Right hindlimb (tissue), 1 donor: ENCODE measurements at regions not wholly inside any gene's neighbourhood (a gene's known extent, or its start where the extent isn't known, plus 50 kb on each side); places are given as distances from the start of the nearest gene placed in this dataset.

ENCODE experiments used
- DNase-seq: peaks from one replicate; pipeline ENCODE4 v3.0.0-alpha.2; 2018

DNA sequence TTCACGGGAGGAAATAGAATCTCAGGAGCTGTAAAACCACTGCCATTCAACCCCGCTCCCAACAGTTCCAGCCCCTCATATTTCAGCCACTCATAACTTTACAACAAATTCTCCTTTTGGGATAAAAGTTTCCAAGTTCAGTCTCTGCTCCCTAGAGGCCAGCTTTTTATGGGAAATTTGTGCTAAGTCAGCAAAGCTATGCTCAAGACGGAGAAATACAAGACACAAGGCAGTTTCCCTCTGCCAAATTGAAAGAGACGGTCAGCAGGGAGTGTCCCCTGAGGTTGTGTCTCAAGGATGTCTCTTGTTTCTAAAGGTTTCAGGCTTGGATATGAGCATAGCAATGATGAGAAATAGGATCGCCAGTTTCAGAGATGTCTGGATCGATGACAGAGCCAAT lies 608.6 kb downstream of the CCDC171 start:
- DNase-seq = no peak

DNA sequence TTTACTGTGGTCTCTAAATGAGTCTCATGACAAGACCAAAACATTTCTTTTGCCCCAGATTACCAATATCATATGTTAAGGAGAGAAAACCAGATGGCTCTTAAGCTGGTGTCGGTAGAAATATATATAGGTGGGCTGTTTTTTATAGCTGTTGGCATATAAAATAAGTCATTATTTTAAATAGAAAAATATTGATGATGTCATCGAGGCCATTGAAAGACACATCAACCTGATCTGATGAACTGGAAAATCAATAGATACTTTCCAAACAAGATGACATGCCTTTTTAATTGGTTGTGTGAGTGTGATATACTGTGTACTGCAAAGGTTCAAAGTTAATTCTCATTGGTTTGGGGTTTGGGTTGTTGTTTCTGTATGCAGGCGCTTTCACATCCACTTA lies 617.3 kb downstream of the CCDC171 start:
- DNase-seq = no peak

DNA sequence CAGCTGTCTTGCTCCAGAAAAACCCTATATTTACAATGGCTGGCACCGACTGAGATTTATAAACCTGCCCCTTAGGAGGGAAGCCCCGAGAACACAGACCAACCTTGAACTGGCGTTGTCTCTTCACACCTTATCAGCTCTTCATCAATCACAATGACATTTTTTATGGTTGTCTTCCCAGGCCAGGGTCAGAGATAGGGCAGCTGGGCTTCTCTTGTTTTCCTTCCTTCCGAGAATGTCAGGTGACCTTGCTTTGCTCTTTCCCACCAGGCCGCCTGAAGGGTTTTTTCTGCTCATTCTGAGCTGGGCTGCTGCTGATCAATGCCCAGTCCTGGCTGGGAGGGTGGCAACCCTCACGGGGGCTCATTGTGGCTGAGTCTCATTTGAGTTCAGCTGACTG lies 619.1 kb downstream of the CCDC171 start:
- no peak for DNase-seq

DNA sequence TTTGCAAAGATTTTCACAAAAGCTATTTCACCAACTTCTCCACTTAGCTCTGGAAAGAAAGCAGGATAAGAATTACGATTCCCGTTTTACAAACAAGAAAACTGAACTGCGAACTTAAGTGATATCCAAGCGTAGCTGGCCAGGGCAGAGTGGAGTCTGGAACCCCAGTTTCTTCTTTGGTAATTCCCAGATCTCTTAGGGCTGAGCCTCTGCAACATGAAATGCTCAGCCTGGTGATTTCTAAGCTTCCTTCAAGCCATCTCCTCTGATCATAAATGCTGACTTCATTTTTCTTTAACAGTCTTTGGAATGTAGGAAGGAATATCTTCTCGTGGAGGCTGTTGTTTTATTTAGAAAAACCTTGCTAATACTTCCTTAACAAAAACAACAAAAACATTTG lies 620.0 kb downstream of the CCDC171 start:
- DNase-seq = no peak

DNA sequence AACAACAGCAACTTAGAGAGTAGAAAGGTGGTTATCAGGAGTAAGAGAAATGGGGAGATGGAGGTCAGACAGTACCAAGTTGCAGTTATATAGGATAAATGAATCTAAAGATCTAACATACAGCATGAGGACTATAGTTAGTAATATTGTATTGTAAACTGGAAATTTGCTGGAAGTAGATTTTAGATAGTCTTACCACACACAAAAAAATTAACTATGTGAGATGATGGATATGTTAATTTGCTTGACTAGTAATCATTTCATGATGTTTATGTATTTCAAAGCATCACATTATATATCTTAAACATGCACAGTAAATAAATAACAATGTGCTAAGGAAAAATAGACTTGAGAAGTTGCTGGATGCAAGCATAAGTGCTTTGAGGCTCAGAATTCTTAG lies 622.1 kb downstream of the CCDC171 start:
- no peak for DNase-seq

DNA sequence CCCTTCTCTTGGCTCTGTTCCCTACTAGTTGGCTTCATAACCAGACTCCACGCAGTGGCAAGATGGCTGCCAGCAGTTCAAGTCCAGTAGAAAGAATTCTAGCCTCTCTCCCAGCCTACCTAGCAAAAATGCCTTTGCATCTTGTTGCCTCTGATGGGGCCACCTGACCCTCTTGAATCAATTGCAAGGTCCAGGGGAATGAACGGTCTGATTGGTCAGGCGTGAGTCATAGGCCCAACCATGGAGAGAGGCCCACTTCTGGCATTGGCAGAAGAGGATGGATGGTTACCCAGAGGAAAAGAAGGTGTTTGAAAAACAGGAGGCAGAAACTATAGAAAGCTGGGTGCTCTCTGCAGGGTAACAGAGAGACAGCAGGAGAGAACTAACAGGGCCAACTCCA lies 622.6 kb downstream of the CCDC171 start:
- DNase-seq = no peak

DNA sequence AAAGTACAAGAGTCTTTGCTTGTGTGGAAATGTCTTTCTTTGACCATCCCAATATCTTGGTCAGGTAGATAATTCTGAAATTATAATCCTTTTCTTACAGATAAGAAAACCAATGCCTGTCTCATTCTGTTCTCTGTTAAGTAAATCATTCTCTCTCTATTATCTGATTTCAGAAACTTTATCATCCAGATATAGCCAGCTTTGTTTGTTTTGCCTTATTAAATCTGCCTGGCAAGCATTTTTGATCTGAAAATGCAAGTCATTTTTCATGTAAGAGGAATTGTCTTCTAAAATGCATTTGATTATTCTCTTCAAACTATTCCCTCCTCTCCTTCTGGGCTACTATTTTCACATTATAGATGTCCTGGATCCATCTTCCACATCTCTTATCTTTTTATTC lies 625.5 kb downstream of the CCDC171 start:
- no peak for DNase-seq

DNA sequence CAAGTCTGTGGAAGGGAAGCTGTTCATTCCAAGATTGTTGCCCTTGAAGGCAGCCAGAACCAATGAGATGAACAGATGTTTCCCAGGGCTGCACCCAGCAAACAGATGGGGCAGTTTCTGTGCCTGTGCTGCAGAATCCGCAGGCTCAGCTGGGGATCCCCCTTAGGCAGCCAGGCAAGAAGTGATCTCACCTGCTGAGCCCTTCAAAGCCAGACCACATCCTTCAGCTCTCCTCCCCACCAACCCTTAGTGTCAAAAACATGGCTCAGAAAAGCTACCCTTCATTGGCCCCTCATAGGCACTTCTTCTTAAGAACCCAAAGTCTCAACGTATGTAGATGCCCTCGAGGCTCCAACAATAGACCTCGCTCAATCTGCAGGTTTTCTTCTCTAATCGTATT lies 626.7 kb downstream of the CCDC171 start:
- DNase-seq = no peak

DNA sequence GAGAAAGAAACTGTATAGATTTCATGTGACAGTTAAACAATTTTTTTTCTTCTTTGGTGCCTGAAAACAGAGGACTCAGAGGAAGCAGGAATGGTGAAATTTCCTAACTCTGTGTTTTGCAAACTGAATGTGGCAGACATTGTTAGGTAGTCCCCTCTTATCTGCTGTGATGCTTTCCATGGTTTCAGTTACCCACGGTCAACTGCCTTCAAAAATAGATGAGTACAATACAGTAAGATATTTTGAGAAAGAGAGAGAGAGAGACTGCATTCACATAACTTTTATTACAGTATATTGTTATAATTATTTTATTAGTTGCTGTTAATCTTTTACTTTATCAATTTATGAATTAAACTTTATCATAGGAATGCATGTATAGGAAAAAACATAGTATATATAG lies 627.2 kb downstream of the CCDC171 start:
- no peak for DNase-seq

DNA sequence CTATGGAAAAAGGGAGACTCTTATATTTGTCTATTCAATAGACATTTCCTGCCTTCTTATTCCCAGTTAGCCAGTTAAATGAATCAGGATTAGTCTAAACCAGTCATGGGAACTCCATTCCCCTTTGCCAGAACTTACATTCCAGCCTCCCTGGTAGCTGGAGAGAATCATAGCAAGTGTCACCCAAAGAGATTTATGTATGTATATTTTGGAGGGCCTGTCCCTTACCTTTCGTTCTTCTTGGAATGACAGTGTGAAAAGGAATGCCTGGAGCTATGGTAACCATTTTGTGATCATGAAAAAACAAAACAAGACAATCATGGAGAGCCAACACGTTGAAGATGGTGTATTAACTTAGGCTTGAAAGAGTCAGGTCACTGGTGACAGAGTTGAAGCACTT lies 627.7 kb downstream of the CCDC171 start:
- DNase-seq = no peak

DNA sequence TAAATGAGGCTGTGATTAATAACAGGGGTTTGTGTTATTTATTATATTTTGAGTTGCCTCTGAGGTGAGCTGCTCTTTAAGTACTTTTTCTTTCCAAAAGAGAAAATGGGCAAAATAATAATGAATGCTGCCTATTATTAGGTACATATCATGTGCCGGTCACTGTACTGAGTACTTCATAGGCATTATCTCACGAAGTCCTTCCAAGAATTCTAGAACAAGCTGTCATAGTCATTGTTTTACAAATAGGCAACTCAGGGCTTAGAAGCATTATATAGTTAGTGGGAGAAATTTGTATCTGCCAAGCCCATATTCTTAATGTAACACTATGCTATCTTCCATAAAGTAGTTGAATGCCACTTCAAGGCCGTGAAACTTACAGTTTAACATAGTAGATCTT lies 628.7 kb downstream of the CCDC171 start:
- DNase-seq = no peak

DNA sequence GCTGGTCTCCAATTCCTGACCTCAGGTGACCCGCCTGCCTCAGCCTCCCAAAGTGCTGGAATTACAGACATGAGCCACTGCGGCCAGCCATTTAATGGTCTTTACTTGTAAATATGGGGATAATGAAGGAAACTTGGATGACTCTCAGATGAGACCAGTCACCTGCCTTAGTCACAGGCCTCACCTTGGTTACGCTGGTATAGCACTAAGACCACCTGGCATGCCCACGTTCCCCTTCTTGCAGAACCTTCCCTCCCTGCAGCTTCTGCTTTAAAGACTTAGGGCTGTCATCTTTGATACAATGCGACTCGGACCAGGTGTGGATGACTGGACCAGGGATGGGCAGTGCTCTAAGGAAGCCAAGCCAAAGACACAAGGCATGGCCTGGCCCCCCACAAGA lies 629.9 kb downstream of the CCDC171 start:
- no peak for DNase-seq

DNA sequence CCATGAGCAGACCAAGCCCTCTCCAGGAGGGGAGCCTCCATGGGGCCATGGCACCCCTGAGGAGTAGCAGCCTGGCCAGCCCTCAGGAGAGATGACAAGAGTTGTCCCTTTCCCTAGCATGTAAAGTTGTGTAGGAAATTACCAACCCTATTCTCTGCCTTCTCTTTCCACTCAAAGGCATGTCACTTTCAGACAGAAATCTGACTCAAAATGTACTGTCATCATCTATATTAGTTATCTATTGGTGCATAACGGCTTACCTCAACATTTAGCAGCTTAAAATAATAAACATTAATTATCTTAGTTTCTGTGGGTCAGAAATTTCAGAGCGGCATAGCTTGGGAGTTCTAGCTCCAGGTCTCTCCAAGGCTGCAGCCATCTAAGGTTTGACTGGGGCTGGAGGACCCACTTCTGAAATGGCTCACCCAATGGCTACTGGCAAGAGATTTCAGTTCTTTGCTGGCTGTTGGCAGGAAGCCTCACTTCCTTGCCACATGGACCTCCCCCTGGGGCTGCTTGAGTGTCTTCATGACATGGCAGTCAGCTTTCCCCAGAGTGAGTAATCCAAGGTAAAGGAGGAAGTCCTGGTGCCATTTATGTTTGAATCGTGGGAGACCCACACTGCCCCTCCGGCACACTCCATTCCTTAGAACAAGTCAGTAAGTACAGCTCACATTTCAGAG lies 632.3 kb downstream of the CCDC171 start:
- DNase-seq = no peak

DNA sequence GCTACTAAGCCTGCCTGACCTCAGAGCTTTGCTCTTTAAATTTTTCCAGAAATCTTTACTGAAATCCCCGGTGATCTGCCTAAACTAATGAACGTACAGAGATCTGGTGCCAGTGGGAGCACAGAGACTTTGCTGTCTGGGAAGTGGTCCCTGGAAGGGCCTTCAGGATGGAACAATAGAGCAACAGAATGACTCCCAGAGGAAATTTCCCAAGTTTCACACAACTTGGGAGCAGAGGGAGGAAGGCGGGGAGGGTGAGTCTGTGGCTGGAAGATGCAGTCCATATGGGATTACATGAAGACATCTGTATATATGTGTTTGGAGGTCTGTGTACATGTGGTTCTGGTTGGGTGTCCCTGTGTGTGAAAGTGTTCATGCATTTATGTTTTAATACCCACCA lies 638.3 kb downstream of the CCDC171 start:
- DNase-seq = no peak

DNA sequence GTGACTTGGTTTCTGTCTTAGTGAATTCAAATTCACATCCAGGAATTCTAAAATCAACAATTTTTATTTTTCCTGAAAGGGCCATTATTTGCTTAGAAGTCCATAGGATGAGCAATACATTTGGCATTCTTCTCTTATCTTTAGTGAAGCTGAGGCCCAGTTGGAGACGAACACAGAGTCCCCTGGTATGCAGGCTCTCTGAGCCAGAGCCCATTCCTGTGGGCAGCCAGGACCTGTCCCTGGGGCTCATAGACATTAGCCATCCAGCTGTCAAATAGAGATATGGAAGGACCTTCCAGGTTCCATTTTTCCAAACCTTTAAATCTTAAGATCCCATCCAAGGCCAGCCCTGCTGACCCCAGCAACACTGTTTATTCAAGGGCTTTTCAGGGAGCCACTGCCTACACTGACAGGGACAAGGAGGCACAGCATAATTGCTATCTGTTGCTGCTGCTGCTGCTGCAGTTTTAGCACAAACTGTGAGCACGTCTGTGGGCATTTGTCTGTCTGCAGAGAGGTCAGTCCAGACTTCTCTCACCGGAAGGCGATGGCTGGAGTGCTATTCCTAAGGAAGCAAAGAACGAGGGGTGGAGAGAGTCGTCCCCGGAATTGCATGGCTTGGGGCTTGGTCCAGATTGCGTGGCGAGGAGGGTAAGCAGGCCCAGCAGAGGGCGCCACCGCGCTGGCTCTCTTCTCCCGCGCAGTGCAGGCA lies 639.0 kb downstream of the CCDC171 start:
- DNase-seq = peak; percentile 88

DNA sequence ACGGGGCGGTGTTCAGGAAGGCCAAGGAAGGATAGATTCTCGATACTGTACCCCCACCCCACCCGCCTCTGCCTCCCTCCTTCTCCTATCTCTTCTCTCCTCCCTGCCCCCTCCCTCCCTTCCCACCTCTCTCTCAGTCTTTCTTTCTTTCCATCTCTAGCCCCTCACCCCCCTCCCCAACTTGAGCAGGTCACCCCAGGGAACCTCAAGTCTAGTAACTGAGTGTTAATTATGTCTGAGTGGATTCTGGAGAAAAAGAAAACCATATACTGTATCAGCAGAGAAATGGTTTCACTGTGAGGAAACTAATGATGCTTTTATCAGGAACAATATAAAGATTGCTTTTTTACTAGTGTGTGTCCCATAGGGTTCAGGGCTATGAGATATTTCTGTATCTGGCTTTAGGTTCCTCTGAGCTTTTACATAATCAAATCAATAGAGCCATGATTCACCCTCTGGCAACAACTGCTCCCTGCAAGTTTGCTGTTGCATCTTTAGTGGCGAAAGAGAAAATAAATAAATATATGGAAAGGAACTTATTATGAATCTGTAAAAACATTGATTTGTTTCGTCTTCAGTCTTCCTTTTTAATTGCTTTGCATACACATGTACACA lies 639.7 kb downstream of the CCDC171 start:
- DNase-seq = no peak

DNA sequence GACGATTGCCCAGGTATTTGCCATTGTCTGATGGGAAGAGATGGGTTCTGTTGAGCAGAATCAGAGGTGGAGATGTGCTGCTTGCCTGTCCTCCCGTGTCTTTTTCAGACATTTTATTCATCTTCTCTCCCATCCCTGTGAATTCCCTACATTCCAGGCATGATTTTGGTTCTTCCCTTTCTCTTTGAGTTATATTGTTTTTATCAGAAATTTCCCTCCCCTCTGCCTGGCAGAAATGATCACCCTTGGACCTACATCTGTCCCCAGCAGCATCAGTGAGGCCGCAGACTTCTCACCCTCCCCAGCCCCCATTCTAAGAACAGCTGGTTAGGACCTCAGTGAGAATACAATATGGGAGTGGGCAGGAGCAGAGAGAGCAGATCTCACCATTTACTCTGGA lies 640.2 kb downstream of the CCDC171 start:
- DNase-seq = no peak

DNA sequence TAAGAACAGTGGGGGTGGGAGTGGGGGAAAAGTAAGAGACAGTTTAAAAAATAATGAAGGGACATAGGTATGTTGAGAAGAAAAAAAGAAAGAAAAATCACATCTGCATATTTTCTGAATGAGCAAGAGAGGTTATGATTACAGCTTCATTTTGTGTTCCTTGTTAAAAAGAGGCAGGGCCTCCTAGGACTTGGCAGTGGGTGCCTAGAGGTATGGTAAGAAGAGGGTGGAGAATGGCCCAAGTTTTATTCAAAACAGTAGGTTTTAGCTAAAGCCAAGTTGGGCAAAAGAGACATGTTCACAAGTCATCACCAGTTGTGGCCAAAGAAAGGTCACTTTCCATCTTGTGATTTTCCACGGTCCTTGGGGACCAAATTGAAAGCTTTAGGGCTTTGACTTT lies 643.4 kb downstream of the CCDC171 start:
- DNase-seq = no peak

DNA sequence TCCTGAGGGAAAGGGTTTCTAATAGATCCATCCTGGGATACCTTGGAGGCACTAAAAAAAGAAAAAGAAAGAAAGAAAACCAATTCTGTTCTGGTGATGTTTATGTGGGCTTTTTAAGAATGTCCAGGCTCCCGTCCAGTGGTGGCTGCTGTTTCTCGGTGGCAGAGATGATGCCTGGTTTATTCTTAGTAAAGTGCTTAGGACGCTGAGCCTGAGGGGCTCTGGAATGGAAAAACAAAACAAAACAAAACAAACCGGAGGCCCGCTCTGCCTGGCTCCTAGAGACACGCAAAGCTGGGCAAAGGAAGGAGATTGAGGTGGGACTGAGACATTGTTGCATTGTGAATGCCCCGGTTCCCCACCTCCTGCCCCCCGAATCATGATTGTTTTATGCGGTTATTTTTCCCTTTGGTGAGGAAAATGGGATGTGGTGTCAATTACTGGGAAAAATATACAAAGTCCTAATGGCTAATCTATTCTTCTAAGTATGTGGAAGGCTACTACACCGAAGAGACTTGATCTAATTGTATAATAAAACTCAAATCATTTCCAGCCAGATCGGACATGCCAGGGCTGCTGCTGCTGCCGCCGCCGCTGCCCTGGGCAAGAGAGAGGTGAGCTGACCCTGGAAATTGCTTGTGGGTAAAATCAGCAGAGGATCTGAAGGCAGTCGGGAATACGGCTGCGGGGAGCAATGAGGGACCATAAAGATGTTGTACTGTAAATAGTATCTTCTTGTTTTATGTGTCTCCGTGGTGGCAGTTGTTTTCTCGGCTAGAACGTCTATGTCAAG lies 644.9 kb downstream of the CCDC171 start:
- no peak for DNase-seq

DNA sequence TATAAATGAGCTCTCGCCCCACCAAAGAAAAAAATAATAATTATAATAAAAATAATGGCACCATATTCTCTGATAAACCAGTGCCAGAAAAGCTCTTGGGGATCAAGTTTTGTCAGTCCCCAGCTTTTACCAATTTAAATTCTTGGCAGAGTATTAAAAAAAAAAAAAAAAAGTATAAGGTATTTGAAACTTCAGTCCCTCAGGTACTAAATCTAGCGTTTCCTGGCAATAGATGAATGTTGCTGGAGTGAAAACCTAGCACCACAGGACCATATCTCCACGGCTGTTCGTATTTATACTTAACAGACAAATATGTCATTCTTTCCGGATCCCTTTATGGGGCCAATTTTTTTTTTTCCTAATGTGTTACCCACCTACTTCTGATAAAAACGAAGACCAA lies 646.2 kb downstream of the CCDC171 start:
- no peak for DNase-seq

DNA sequence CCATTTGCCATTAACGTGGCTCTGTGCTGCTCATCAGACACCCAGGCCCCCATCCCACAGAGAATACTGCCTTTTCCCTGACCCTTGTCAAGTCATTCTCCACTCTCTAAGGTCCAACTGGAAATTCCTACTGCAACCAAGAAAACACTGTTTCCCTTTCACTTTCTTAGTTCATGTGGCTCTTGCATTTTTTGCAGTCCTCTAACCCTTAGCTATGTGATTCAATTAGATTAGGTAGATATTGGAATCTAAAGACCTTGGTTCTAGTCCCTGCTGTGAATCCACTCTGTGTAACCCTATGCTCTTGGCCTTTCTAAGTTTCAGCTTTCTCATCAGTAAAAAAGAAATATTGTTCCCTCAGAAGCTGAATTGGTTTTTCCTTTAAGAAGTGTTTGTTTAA lies 649.4 kb downstream of the CCDC171 start:
- no peak for DNase-seq

DNA sequence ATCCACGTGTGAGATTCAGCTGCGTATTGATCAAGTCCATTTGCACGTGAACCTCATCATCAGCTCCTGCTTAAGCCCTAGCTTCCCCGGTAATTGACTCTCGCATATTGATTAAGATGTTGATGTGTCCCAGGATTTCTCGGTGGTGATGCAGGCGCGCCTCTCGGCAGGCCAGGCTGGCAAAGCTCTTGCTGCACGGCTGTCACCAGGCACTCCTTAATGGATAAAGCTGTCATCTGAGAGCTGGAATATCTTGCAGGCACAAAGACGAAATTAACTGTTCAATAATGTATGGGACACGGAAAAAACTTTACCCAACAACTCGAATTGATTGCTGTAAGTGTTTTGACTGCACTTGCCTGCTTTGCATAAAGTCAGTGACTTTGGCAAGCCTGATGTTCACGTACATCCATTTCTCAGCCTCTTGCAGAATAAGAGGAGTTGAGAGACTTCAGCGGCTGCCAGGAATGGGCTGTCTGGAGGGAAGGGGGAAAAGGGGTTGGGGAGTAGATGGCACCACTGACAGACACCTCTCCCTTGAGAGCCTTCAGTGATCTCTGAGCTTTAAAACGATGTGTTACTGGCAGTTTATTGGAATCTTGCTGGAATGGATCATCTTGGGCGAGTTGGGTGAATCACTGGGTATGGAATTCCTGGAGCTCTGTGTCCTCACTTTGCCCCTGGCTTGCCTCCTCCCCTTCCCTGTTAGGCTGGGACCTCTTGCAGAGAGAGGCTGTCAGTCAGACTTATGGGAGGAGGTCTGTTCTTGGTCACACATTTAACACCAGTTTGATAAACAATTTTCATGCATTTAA lies 650.3 kb downstream of the CCDC171 start:
- DNase-seq = no peak
